HG03280 (cell line): ENCODE measurements at regions not wholly inside any gene's neighbourhood (a gene's known extent, or its start where the extent isn't known, plus 50 kb on each side); places are given as distances from the start of the nearest gene placed in this dataset.
"Not testable (repeated sequence)": the region's sequence is repeated elsewhere in the genome, so short reads cannot be mapped to it uniquely, and the experiment has no call there.

Experiments used
- ATAC-seq: cut with Tn5 transposase; IDR thresholded peaks from one replicate; pipeline ENCODE4 v1.9.1; 2021; ENCODE audit warnings: mild to moderate bottlenecking, moderate library complexity; ENCODE audit not compliant: unreplicated experiment

DNA sequence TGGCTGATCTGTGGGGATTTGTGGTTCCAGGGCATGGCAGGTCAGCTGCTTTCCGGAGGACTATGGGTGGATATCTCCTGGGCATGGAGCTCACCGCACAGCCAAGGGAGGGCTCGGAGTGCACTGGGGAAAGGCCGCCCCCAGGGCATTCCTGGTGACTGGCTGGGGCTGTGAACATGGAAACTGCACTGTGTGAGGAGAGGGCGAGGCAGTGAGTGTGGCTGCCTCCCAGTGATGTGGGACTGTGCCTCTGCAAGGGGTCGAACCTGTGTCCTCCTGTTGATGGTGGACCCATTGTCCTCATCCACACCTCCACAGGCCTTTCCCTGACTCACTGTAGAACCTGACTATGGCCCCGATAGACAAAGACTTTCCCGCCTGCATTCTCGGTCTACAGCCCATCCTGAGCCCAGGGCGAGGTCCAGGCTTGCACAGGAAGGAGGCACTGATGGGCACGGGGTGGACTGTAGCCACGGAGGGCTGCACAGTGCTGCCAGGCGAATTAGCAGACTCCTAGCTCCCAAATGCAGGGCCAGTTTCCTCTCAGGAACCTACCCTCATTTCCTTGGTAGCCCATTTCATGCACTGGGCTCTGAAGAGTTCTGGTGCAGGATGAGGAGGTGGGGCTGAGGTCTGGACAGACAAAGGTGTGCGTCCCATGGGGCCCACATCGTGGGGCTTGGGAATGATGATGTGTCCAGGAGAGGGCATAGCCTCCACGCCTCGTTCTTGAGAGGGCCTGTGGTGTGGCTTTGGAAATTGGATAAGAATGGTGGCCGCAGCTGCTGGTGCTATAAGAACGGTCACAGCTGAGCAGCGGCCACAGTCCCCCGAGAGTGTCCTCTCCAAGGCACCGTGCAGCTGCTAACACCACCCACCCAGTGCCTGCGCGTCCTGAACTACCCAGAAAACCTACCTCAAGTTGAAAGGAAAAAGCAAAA, 415.1 kb downstream of the TMEM121 start:
- no peak for ATAC-seq

DNA sequence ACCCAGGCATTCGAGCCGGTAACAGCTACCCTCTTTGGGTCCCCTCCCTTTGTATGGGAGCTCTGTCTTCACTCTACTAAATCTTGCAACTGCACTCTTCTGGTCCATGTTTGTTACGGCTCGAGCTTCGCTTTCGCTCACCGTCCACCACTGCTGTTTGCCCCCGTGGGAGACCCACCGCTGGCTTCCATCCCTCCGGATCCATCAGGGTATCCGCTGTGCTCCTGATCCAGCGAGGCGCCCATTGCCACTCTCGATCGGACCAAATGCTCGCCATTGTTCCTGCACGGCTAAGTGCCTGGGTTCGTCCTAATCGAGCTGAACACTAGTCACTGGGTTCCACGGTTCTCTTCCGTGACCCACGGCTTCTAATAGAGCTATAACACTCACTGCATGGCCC, 416.3 kb downstream of the TMEM121 start:
- not testable (repeated sequence) for ATAC-seq

DNA sequence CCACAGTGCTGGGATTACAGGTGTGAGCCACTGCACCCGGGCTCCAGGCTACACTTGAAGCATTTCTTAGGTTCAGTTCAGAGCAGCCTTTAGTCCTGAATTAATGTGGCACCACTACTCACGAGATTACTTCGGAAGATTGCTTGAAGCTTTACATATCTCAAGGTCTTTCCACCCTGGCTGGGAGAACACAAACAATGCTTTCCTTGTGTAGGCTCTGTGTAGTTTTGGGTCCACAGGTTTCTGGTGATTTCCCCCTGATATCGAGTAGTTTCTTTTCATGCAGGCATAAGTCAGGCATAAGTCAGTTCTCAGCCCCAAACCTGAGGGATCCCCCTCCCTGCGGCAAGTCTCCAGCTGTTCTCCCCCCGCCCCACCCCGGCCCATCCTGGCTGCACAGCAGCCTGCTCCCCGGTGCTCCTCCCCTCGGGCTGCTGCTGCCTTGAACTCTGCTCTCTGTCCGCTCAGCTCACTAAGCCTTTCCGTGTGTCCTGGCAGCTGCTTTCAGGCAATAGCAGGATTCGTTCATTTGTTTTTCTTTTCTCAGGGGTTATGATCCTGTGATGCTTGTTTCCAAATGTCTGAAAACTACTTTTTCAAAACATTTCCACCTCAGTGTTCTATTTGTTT, 417.7 kb downstream of the TMEM121 start:
- no peak for ATAC-seq

DNA sequence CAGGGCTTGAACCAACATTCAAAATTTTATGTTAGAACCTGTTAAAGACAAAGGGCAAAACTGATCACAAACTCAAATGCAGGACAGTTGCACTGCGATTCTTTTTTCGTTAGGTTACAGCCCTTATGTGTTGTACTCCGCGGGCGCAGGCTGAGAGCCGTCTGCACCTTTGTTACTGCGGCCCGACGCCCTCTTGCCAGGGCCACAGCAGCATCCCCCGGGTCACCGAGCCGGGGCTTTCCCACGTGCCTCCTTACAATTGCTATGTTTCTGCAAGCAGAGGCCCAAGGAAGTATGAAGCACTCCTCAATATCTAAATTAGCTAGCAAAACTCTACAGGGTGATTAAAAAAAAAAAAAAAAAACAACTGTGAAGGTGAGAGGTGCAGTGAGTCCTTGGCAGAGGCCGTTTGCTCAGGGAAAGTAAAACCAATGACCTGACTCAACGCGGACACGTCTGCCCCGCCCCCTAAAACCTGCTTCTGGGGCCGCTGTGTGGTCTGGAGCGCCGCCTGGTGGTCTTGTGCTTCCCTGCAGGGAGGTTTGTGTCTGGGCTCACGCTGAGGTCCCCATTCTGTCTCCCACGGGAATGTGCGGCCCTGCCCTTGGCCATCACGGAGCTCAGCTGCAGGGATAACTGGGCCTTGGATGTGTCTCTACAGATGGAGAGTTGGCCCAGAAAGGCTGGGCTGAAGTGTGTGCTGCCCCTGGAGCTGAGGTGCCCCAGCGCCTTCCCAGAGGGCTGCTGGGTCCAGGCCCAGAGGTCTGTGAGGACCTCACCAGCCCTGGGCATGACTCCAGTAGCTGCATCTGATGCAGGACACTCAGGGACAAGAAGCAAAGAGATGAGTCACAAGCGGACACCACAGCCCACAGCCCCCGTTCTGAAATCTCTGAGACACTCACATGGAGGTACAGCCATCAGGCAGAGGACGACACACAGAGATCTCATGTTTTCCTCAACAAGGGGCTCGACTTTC, 418.5 kb downstream of the TMEM121 start:
- no peak for ATAC-seq

DNA sequence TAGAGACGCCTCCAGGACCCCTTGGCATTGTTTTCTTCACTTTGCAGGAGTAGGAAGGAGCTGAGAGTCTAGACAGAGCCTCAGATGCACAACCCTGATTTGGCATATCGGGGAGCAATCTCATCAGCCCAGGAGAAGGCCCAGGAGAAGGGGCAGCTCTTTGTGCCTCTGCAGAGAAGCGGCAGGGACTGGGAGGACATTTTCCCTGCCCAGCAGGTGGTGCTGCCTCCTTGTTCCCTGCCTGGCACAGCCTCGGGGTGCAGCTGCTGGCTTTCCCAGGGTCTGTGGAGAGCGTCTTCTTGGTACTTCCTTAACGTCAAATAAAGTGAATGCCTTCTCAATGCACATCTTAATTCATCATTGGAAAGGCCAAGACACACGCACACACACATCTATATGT, 419.5 kb downstream of the TMEM121 start:
- no peak for ATAC-seq

DNA sequence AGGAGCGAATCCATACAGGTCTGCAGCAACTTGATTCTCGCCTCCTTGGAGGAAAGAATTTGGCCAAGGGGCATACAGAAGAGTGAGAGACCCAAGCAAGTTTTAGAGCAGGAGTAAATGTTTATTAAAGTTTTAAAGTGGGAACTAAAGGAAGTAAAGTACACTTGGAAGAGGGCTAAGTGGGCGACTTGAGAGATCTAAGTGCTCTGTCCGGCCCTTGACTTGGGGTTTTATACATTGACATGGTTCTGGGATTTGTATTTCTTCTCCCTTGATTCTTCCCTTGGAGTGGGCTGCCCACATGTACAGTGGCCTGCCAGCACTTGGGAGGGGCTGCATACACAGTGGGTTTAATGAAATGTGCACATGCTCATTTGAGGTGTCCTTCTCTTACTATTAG, 421.2 kb downstream of the TMEM121 start:
- no peak for ATAC-seq

DNA sequence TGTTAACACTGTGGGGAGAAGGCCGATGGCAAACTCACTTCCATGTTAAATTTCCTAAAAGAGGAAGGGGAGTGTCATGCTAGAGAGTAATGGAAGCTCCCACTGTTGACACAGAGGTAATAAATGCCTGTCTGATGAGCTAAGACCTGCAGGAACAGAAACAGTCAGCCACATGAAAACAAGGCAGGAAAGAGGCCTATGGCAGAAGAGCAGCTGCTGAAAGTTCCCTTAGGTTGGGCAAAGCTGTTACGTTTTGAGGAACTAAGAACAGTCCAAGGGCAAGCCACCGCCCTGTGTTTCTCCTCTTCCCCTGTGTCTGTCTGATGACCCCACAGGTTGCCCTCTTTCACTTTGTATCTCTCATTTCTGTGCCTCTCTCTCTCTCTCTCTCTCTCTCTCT, 422.6 kb downstream of the TMEM121 start:
- not testable (repeated sequence) for ATAC-seq

DNA sequence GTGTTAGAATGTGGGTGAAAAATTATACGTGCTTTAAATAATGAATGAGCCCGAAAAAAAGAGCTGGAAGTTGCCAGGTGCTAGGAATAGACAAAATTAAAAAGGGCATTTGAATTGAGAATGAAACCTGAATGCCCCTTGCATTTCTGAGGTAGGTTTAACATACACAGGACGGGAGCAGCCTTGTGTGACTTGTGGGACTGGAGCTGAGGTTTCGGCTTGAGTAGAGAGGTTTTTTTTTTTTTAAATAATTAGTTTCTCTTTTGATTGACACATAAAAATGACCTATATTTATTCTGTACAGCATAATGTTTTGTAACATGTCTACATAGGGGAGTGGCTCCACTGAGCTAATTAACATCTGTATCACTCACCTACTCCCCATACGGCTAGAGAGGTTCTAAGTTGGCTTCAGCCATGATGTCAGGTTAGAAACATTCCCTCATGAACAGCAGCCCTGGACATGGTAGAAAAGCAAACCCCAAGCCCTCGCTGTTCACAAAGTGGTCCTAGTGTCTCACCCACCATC, 424.0 kb downstream of the TMEM121 start:
- not testable (repeated sequence) for ATAC-seq

DNA sequence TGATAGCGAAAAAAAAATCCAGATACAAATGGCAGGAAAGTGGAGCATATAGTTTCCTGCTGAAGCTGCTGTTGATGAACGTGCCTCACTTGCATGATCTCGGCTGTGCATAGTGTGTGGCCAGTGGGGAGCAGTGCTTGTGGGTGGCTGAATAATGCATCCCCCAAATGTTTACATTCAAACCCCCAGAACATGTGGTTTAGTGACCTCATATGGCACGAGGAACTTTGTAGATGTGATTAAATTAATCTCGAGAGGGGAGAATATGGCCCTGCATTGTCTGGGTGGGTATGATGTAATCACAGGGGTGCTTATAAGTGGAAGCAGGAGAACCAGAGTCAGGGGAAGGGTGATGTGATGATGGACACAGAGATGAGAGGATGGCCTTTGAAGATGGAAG, 425.0 kb downstream of the TMEM121 start:
- no peak for ATAC-seq

DNA sequence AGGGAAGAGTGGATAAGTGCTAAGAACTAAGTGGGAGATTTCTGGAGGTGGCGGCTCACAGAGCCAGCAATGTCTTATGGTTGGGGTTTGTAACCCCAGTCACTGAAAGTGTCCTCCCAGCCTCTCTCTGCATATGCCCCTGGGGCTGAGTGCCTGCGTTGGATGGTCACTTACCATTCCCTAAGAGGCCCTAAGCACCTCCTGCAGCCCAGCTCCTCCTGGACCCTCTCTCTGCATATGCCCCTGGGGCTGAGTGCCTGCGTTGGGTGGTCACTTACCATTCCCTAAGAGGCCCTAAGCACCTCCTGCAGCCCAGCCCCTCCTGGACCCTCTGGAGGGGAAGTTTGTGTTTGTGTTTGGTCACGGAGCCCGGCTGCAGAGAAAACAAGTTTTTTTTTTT, 425.8 kb downstream of the TMEM121 start:
- ATAC-seq: no peak

DNA sequence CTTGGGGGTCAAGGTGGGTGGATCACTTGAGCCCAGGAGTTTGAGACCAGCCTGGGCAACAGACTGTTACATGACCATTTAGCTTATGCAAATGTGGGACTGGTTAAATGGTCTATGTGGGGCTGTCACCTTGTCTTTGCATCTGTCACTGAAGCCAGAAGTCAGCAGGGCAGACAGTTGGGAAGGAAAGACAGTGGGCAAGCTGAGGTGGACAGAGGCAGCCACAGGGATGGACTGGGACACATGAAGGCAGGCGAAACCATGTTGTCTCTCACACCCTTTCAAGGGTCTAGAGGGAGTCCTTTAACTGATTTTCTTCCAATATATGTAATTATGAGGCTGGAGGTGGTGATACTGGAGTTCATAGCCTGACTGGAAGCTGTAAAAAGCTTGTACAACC, 426.4 kb downstream of the TMEM121 start:
- no peak for ATAC-seq

DNA sequence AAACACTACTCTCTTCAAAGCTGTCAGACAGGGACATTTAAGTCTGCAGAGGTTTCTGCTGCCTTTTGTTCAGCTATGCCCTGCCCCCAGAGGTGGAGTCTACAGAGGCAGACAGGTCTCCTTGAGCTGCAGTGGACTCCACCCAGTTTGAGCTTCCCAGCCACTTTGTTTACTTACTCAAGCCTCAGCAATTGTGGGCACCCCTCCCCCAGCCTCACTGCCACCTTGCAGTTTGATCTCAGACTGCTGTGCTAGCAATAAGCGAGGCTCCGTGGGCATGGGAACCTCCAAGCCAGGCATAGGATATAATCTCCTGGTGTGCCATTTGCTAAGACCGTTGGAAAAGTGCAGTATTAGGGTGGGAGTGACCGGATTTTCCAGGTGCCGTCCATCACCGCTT, 435.2 kb downstream of the TMEM121 start:
- ATAC-seq: not testable (repeated sequence)

DNA sequence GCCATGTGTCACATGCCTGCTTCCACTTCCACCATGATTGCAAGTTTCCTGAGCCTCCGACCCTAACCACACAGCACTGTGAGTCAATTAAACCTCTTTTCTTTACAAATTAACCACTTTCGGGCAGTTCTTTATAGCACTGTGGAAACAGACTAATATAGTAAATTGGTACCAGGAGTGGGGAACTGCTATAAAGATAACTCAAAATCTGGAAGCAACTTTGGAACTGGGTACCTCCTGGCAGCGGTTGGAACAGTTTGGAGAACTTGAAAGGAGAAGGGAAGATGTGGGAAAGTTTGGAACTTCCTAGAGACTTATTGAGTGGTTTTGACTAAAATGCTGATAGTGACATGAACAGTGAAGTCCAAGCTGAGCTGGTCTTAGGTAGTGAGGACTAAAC, 436.1 kb downstream of the TMEM121 start:
- no peak for ATAC-seq

DNA sequence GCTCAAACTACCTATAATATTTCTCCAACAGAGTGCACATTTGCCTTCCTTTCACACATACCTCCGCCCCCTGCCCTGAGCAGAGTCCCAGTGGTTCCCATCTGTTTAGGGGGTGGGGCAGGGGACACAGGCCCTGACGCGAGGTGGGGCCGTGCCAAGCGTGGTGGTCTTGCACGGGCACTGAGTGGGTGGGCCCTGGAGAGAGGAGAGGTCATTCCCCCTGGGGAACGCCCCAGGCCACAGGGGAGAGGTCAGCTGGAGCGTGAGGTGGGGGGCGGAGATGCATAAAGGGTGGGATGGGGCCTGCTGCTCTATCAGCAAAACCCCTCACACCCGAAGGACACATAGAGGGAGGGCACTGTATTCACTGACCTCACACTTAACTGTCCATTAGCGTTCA, 441.9 kb downstream of the TMEM121 start:
- no peak for ATAC-seq

DNA sequence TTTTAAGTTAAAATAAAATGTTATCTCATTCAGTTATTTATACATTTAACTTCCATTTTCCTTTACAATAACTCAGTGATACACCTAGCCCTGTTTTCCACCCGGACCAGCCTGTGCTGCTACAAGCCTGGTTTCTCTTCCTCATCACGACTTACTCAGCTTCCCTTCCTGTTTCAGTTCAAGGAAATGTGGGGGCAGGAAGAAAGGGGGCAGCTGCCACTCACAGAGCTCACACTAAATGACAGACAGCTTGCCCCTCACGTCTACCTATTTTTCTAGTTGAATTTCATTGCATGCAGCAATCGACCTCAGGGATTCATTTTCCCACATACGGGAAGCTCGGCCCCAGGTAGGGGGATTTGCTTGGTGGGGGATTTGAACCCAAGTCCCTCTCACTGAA, 442.6 kb downstream of the TMEM121 start:
- not testable (repeated sequence) for ATAC-seq

DNA sequence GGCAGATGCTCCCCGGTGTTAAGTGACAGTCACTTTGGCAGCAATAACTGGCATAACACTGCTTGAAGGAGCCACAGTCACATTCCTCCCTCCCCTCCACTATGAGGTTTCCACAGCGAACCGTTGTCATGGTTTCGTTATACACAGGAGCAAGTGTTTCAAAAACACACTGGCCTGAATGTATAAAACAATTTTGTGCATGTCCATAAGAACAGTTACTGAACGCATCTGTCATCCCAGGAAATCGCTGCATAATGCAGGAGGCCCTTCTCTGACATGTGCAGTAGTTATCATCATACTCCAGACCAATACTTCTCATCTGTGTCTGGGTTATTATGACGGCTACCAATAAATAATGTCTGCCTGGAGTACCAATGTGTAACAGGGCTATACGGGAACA, 444.4 kb downstream of the TMEM121 start:
- not testable (repeated sequence) for ATAC-seq

DNA sequence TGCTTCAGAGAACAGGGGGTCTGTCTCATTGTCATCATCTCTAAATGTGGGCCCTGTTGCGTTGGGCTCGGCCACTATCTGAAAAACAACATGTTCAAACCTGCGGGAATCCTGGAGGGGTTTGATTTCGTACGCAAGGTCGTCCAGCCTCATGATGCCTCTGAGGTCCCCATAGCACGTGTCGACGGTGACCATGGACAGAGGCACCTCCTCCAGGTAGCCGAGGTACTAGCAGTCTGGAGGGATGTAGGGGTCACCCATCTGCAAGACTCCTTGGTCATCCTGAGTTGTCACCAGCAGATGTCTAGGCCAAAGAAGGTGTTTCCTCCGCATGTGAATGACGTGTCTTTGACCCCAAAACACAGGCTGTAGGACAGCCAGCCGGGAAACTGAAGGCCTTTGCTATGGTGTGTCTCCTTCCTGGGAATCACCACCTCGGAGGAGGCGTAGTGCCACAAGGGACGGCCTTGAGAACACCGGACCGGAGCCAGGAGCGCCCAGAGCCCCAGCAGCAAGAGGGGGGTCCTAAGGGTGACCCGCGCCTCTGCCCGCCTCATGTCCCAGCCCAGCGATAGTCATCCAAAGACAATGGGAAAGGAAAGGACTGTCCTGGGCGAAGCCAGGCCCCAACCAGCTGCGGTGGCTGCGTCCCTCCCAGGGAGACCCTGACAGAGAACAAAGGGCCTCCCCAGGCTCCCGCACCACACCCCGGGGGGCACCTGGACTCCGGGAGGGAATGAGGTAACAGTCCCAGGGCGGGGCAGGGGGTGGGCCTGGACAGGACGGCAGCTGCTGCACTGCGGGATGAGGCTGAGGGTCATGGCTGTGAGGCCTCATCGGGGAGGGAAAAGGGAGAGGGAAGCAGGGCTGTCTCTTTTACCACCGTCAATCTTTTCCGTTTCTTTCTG, 445.5 kb downstream of the TMEM121 start:
- no peak for ATAC-seq

DNA sequence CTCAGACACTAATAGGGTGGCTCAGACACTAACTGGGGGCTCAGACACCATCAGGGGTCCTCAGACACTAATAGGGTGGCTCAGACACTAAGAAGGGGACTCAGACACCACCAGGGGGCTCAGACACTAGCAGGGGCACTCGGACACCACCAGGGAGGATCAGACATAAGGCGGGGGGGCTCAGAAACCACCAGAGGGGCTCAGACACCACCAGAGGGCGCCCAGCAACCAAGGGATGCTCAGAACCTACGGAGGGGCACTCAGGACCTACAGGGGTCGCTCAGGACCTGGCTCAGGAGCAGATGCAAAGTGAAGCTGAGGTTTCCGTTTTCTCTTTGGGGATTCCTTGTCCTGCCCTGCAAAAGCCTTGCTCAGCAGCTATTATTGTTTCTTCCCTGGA, 448.5 kb downstream of the TMEM121 start:
- ATAC-seq: no peak

DNA sequence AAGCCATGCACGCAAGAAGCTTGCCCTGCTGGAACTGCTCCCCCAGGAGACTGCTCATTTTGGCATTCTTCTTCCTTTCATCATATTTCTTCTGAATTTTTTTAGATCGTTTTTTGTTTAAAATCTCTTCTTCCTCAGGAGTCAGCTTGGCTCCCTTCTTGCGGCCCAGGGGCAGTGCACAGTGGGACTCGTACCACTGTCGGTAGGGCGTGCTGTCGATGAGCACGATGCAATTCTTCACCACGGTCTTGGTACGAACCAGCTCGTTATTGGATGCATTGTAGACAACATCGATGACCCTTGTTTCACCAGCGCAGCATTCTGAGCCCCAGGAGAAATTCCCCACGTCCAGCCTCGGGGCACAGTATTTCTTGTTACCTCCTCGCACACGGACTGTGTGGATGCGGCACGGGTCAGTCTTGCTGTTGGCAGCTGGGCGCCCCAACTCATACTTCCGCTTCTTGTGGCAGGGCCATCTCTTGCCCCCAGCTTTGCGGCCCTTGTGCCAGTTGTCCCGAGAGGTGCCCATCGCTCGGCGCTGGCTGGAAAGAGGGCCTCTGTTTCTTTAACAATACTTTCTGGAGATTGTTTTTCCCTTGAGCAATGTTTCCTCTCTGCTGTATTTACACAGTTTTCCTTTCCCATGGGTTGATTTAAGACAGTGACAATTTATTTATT, 452.4 kb downstream of the TMEM121 start:
- no peak for ATAC-seq
